ENCODE measurements at regions not wholly inside any gene's neighbourhood (a gene's known extent, or its start where the extent isn't known, plus 50 kb on each side); places are given as distances from the start of the nearest gene placed in this dataset.
"Not testable (repeated sequence)": the region's sequence is repeated elsewhere in the genome, so short reads cannot be mapped to it uniquely, and the experiment has no call there.

GRCh38 chr13:90606921-90607320, 740.6 kb upstream of the MIR17HG start:
- H3K36me3 ChIP-seq (ENCODE audit: insufficient read depth, low read length); H3K4me1 ChIP-seq (ENCODE audit: insufficient read depth, low read length); H3K9ac ChIP-seq (ENCODE audit: low read depth, low read length); H3K9me3 ChIP-seq (ENCODE audit: control insufficient read depth, insufficient read depth, low read length): not testable (repeated sequence)

- Histone ChIP-seq H3K4me1 (ENCODE audit: insufficient read depth, low read length) (no peaks in the 10 kb centered on the region), H3K36me3 (ENCODE audit: insufficient read depth, low read length) (no peaks in the 10 kb centered on the region)
Observed at GRCh38 chr13:90612391-90612790, 735.1 kb upstream of the MIR17HG start.

DNA sequence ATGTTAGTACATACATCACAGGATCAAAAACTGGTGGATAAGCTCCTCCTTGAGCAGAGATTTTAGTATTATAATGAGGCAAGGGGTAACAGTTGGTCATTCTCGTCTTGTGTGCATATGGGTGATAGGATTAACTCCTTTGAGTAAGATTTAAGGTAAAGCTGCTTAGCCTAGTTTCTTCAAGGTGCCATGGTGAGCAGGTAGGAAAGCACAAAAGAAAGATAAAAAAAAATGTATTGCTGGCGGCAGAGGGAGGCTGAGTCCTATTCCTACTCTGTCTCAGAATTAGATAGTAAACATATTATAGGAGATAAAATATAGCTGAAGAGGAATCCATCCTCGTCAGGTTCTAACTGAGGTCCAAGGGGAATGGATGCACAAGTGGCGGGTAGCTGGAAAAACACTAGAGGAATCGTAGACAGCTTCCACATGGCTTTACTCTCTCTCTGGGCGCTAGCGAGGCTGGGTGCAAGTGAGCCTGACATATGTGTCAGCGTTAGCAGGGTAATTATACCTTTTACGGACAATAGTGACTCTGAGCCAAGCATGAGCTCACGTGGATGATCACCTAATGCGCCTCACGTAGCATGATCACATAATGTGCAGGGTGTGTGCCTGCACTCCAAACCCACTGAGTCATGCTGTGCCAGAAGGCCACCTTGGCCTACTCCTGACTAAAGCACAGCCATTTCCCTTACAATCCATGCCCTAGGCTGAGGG, 734.3 kb upstream of the MIR17HG start:
- Histone ChIP-seq H3K4me1 (ENCODE audit: insufficient read depth, low read length) (no peaks in the 10 kb centered on the region), H3K9ac (ENCODE audit: low read depth, low read length) (no peak overlapping the region), H3K9me3 (ENCODE audit: control insufficient read depth, insufficient read depth, low read length) (no peaks in the 10 kb centered on the region), H3K36me3 (ENCODE audit: insufficient read depth, low read length) (no peaks in the 10 kb centered on the region)

More at GRCh38 chr13:90612391-90612790, 735.1 kb upstream of the MIR17HG start:
- Histone ChIP-seq H3K9me3 (ENCODE audit: control insufficient read depth, insufficient read depth, low read length) (no peaks in the 10 kb centered on the region), H3K9ac (ENCODE audit: low read depth, low read length) (no peak overlapping the region)

DNA sequence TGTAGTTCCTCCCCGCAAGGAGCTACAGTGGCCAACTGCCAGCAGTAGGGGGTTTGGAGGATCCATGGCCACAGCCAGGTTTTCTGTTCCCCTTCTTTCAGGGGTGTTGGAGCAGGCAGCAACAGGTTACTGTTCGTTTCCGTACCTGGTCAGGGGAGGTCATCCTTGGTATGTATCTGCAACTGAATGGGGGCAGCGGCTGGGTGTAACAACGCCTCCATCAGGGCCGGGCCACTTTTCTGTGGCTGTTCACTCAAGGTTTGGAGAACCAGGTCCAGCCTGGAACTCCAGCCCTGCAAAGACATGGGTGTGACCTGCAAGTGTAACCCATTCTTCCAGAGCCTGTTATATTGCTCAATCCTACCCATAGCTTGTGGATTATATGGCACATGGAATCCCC, 732.3 kb upstream of the MIR17HG start:
- Histone ChIP-seq H3K9ac (ENCODE audit: low read depth, low read length) (no peak overlapping the region), H3K9me3 (ENCODE audit: control insufficient read depth, insufficient read depth, low read length) (no peaks in the 10 kb centered on the region), H3K36me3 (ENCODE audit: insufficient read depth, low read length) (no peaks in the 10 kb centered on the region), H3K4me1 (ENCODE audit: insufficient read depth, low read length) (no peaks in the 10 kb centered on the region)

DNA sequence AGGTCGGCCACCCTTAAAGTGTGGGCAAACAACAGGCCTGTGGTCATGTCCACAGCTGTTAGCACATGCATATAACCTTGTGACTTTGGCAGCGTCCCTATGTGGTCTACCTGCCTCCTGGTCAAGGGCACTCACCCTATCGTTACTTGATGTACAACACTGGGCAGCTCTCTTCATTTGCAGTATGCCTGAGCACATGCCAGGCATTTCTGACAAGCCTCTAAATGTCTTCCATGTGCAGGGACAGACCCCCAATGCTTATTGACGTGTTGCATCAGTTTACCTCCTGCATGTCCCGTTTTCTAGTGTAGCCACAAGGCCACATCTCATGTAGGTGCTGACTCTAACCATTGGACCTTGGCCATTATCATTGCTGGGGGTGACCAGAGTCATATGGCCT, 731.7 kb upstream of the MIR17HG start:
- Histone ChIP-seq H3K9me3 (ENCODE audit: control insufficient read depth, insufficient read depth, low read length) (no peaks in the 10 kb centered on the region), H3K4me1 (ENCODE audit: insufficient read depth, low read length) (no peaks in the 10 kb centered on the region), H3K9ac (ENCODE audit: low read depth, low read length) (no peak overlapping the region), H3K36me3 (ENCODE audit: insufficient read depth, low read length) (no peaks in the 10 kb centered on the region)

DNA sequence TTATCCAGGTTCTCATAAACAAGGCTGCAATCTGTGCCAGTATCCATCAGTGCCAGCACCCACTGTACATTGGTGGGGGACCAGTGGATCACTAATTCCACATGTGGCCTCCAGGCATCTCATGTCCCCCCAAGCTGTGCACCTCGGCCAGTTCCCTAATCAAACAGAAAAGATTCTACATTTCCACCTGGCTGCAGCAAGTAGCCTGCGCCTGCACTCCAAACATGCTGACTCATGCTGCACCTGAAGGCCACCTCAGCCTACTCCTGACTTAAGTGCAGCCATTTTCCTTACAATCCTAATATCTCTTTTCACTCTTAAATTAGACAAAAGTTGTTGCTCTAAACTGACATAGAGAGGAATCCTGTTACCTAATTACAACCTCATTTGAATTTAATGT, 729.4 kb upstream of the MIR17HG start:
- H3K4me1 ChIP-seq (ENCODE audit: insufficient read depth, low read length): no peaks in the 10 kb centered on the region
- H3K36me3 ChIP-seq (ENCODE audit: insufficient read depth, low read length): no peaks in the 10 kb centered on the region
- H3K9ac ChIP-seq (ENCODE audit: low read depth, low read length): no peak overlapping the region
- no peaks in the 10 kb centered on the region for H3K9me3 ChIP-seq (ENCODE audit: control insufficient read depth, insufficient read depth, low read length)

GRCh38 chr13:90622541-90622940, 724.9 kb upstream of the MIR17HG start:
- Histone ChIP-seq H3K9ac (ENCODE audit: low read depth, low read length) (no peak overlapping the region), H3K4me1 (ENCODE audit: insufficient read depth, low read length) (no peaks in the 10 kb centered on the region), H3K9me3 (ENCODE audit: control insufficient read depth, insufficient read depth, low read length) (no peaks in the 10 kb centered on the region), H3K36me3 (ENCODE audit: insufficient read depth, low read length) (no peaks in the 10 kb centered on the region)

DNA sequence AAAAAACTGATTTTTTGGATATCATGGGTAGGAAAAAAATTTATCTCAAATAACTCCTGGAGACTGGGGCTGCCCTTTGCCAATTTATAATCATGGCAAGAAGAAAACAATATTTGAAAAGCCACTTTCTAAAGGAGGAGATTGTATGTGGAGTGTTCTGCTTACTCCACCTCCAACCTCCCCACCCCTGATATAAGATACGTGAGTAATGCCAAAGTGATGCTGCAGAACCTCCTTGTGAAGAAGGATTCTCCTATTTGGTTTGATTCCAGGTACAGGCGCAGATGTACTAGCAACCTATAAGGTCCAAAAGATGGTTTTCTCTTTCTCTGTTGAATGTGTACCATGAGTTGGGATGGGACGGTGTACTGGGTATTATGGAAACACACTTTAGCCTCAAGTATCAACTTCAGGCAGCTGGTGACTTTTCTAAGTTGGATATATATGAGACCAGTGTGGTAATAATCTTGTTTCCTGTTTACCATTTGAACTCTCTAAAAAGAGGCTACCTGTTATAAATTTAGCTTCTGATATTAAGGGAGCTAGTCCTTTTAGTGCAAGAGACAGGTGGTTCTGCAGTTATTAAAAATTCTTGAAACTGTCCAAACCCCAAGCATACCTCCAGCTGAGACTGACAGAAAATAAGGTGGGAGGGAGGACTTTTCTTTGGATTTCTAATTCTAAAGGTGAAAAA, 724.0 kb upstream of the MIR17HG start:
- no peaks in the 10 kb centered on the region for H3K36me3 ChIP-seq (ENCODE audit: insufficient read depth, low read length)

DNA sequence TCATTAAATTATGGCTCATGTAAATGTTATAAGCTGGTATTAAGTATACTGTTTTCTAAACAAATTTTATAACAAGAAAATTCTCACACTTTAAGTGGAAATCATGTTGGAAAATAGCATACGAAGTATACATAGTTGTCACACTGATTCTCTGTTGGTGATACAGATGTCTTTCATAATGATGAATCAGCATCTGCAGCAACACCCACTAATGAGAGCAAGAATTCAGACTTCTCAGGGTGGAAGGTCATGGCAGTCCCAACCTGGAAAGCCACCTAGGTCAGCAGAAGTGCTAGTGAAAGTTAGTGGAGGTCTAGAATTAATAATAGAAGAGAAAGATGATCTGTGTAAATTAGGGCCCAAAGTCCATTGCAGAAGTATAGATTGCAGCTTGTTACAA, 719.7 kb upstream of the MIR17HG start:
- H3K9ac ChIP-seq (ENCODE audit: low read depth, low read length): no peak overlapping the region
- H3K9me3 ChIP-seq (ENCODE audit: control insufficient read depth, insufficient read depth, low read length): no peaks in the 10 kb centered on the region
- H3K4me1 ChIP-seq (ENCODE audit: insufficient read depth, low read length): no peaks in the 10 kb centered on the region
- no peaks in the 10 kb centered on the region for H3K36me3 ChIP-seq (ENCODE audit: insufficient read depth, low read length)

More for the DNA sequence above, 724.0 kb upstream of the MIR17HG start:
- no peaks in the 10 kb centered on the region for H3K4me1 ChIP-seq (ENCODE audit: insufficient read depth, low read length)
- no peaks in the 10 kb centered on the region for H3K9me3 ChIP-seq (ENCODE audit: control insufficient read depth, insufficient read depth, low read length)
- H3K9ac ChIP-seq (ENCODE audit: low read depth, low read length): no peak overlapping the region

DNA sequence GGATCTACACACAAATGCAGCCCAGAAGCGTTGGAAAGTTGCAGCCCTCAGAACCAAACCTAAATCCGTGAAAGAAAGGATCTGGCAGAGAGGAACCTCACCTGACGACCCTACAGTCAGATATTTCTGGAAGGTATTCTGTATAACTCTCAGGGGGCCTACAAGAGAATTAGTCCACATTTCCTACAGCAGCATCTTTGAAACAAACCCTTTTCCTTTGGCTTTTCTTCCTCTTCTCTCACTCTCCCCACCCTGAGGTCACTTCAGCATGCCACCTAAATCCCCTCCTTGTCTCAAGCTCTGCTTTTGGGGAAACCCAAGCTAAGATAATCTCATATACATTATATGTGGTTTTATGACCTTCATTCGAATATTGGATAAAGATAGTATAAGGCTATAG, 719.0 kb upstream of the MIR17HG start:
- no peaks in the 10 kb centered on the region for H3K36me3 ChIP-seq (ENCODE audit: insufficient read depth, low read length)
- no peak overlapping the region for H3K9ac ChIP-seq (ENCODE audit: low read depth, low read length)
- no peaks in the 10 kb centered on the region for H3K9me3 ChIP-seq (ENCODE audit: control insufficient read depth, insufficient read depth, low read length)
- no peaks in the 10 kb centered on the region for H3K4me1 ChIP-seq (ENCODE audit: insufficient read depth, low read length)

GRCh38 chr13:90630716-90631115, 716.8 kb upstream of the MIR17HG start:
- no peak overlapping the region for H3K9ac ChIP-seq (ENCODE audit: low read depth, low read length)

GRCh38 chr13:90632184-90632583, 715.3 kb upstream of the MIR17HG start:
- Histone ChIP-seq H3K36me3 (ENCODE audit: insufficient read depth, low read length) (no peaks in the 10 kb centered on the region), H3K9me3 (ENCODE audit: control insufficient read depth, insufficient read depth, low read length) (no peaks in the 10 kb centered on the region), H3K4me1 (ENCODE audit: insufficient read depth, low read length) (no peaks in the 10 kb centered on the region), H3K9ac (ENCODE audit: low read depth, low read length) (no peak overlapping the region)

More at GRCh38 chr13:90630716-90631115, 716.8 kb upstream of the MIR17HG start:
- Histone ChIP-seq H3K9me3 (ENCODE audit: control insufficient read depth, insufficient read depth, low read length) (no peaks in the 10 kb centered on the region), H3K4me1 (ENCODE audit: insufficient read depth, low read length) (no peaks in the 10 kb centered on the region), H3K36me3 (ENCODE audit: insufficient read depth, low read length) (no peaks in the 10 kb centered on the region)

- no peaks in the 10 kb centered on the region for H3K4me1 ChIP-seq (ENCODE audit: insufficient read depth, low read length)
- H3K9me3 ChIP-seq (ENCODE audit: control insufficient read depth, insufficient read depth, low read length): no peaks in the 10 kb centered on the region
- H3K36me3 ChIP-seq (ENCODE audit: insufficient read depth, low read length): no peaks in the 10 kb centered on the region
- no peak overlapping the region for H3K9ac ChIP-seq (ENCODE audit: low read depth, low read length)
Observed at GRCh38 chr13:90633849-90634248, 713.6 kb upstream of the MIR17HG start.

- H3K9me3 ChIP-seq (ENCODE audit: control insufficient read depth, insufficient read depth, low read length): no peaks in the 10 kb centered on the region
Observed at GRCh38 chr13:90640976-90641375, 706.5 kb upstream of the MIR17HG start.

GRCh38 chr13:90641884-90642283, 705.6 kb upstream of the MIR17HG start:
- no peaks in the 10 kb centered on the region for H3K36me3 ChIP-seq (ENCODE audit: insufficient read depth, low read length)

More at GRCh38 chr13:90640976-90641375, 706.5 kb upstream of the MIR17HG start:
- H3K9ac ChIP-seq (ENCODE audit: low read depth, low read length): no peak overlapping the region
- H3K4me1 ChIP-seq (ENCODE audit: insufficient read depth, low read length): no peaks in the 10 kb centered on the region
- H3K36me3 ChIP-seq (ENCODE audit: insufficient read depth, low read length): no peaks in the 10 kb centered on the region

More at GRCh38 chr13:90641884-90642283, 705.6 kb upstream of the MIR17HG start:
- Histone ChIP-seq H3K9ac (ENCODE audit: low read depth, low read length) (no peak overlapping the region), H3K4me1 (ENCODE audit: insufficient read depth, low read length) (no peaks in the 10 kb centered on the region), H3K9me3 (ENCODE audit: control insufficient read depth, insufficient read depth, low read length) (no peaks in the 10 kb centered on the region)

Measured in ES-I3 (cell line).